PC-3 (cell line): ENCODE measurements at regions not wholly inside any gene's neighbourhood (a gene's known extent, or its start where the extent isn't known, plus 50 kb on each side); places are given as distances from the start of the nearest gene placed in this dataset.
"Not testable (repeated sequence)": the region's sequence is repeated elsewhere in the genome, so short reads cannot be mapped to it uniquely, and the experiment has no call there.

Experiments used
- ATAC-seq: fragments of 200-7000 bp; cut with Tn5 transposase; 2 replicates; pipeline ENCODE4 v1.9.1; 2020; ENCODE audit warnings: mild to moderate bottlenecking, moderate library complexity
- BruUV-seq: library from RNA; stranded (reverse); fragments of 400-500 nt; replicated peaks from 2 replicates; lab custom pipeline; 2021; lab: Mats Ljungman, UMichigan
- CTCF ChIA-PET: fragments of 300-600 bp; sonication (Branson Sonifier 250); formaldehyde crosslinking; loops from one replicate; lab custom pipeline; 2022; ENCODE audit warnings: antibody characterized with exemption; lab: Charles Lee
- POLR2A ChIA-PET: fragments of 300-600 bp; sonication (Branson Sonifier 250); formaldehyde crosslinking; loops from one replicate; lab custom pipeline; 2022; ENCODE audit warnings: antibody characterized with exemption; ENCODE audit not compliant: unreplicated experiment; lab: Charles Lee
- DNase-seq: peaks from one replicate; pipeline ENCODE4 v3.0.0-alpha.2; 2015
- H2AFZ ChIP-seq: fragments of 300-600 bp; sonication (generic); 2 replicates; pipeline ENCODE4 v1.6.0; 2016; ENCODE audit warnings: antibody characterized with exemption, low read length
- H3F3A ChIP-seq: fragments of 300-600 bp; sonication (generic); one replicate; pipeline ENCODE4 v1.6.0; 2017; ENCODE audit warnings: antibody characterized with exemption, low read length, control low read depth, mild to moderate bottlenecking; ENCODE audit not compliant: unreplicated experiment
- H3K27ac ChIP-seq: fragments of 300-600 bp; sonication (generic); 2 replicates; pipeline ENCODE4 v1.5.1; 2016; ENCODE audit warnings: mild to moderate bottlenecking, low read length
- H3K27me3 ChIP-seq: fragments of 300-600 bp; sonication (generic); 2 replicates; pipeline ENCODE4 v1.6.1; 2016; ENCODE audit warnings: low read length, mixed read lengths
- H3K36me3 ChIP-seq: fragments of 300-600 bp; sonication (generic); 2 replicates; pipeline ENCODE4 v1.6.1; 2016; ENCODE audit warnings: low read depth, mixed run types, low read length, mixed read lengths
- H3K4me1 ChIP-seq: fragments of 300-600 bp; sonication (generic); 2 replicates; pipeline ENCODE4 v1.5.1; 2016; ENCODE audit warnings: low read length; ENCODE audit not compliant: insufficient read depth
- H3K4me2 ChIP-seq: fragments of 300-600 bp; sonication (generic); 2 replicates; pipeline ENCODE4 v1.6.0; 2016; ENCODE audit warnings: low read length
- H3K4me3 ChIP-seq: fragments of 300-600 bp; sonication (generic); 2 replicates; pipeline ENCODE4 v1.5.1; 2016; ENCODE audit warnings: mild to moderate bottlenecking, low read length, mixed read lengths
- H3K79me2 ChIP-seq: fragments of 300-600 bp; sonication (generic); 2 replicates; pipeline ENCODE4 v1.6.1; 2017; ENCODE audit warnings: low read length, mixed read lengths
- H3K9ac ChIP-seq: fragments of 300-600 bp; sonication (generic); 2 replicates; pipeline ENCODE4 v1.6.0; 2016; ENCODE audit warnings: mild to moderate bottlenecking, low read length
- H3K9me2 ChIP-seq: fragments of 300-600 bp; sonication (generic); replicated peaks from 2 replicates; pipeline ENCODE4 v1.6.1; 2016; ENCODE audit warnings: mixed run types, low read length, mixed read lengths
- H3K9me3 ChIP-seq: fragments of 300-600 bp; sonication (generic); 2 replicates; pipeline ENCODE4 v1.6.1; 2016; ENCODE audit warnings: low read length, mixed read lengths
- H4K20me1 ChIP-seq: fragments of 300-600 bp; sonication (generic); 2 replicates; pipeline ENCODE4 v1.6.1; 2016; ENCODE audit warnings: low read length, mixed read lengths
- EZH2 ChIP-seq: fragments of 300-600 bp; sonication (generic); IDR thresholded peaks from one replicate; pipeline ENCODE4 v1.6.1; 2017; ENCODE audit warnings: antibody characterized with exemption, mild to moderate bottlenecking, low read length; ENCODE audit not compliant: unreplicated experiment
- EZH2phosphoT487 ChIP-seq: fragments of 300-600 bp; sonication (generic); IDR thresholded peaks from 2 replicates; pipeline ENCODE4 v1.6.1; 2018; ENCODE audit warnings: mild to moderate bottlenecking, antibody characterized with exemption, low read length, borderline replicate concordance
- intact Hi-C: fragments of 100-400 bp; cut with micrococcal nuclease; formaldehyde crosslinking; loops from 2 replicates; pipeline ENCODE4 v1.9.0; 2023
- TF ChIP-seq, protein P1 (sequence below): fragments of 300-600 bp; sonication (generic); conservative IDR thresholded peaks from 2 replicates; pipeline ENCODE4 v1.5.1; 2017; ENCODE audit warnings: antibody characterized with exemption, low read depth, mild to moderate bottlenecking, low read length

DNA sequence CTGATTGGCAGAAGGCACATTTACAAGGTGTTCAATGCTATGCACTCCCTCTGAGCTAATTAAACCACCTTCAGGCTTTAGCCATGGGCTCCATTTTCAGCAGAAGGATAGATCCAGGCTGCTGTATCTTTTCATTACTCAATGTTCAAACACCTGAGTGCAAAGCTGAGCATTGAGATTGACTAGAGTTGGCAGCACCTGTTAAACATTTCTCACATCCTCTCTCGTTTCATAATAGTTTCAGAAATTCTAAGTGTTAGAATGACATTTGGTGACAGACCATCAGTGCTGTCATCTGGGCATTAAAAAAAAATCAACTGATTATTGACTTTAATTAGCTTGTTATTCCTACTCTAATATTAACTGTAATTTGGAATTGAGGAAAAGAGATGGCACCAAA lies 187.1 kb upstream of the SEMA3E start:
- H3K9ac ChIP-seq, result no peak overlapping the region
- H3K27me3 ChIP-seq, result no peaks in the 10 kb centered on the region
- H3K27ac ChIP-seq, result no peak overlapping the region
- DNase-seq (no peak), ATAC-seq (no peak)
- H3K4me2 ChIP-seq, result no peak overlapping the region
- no peaks in the 10 kb centered on the region for H3K79me2 ChIP-seq
- TF ChIP-seq, protein P1, sequence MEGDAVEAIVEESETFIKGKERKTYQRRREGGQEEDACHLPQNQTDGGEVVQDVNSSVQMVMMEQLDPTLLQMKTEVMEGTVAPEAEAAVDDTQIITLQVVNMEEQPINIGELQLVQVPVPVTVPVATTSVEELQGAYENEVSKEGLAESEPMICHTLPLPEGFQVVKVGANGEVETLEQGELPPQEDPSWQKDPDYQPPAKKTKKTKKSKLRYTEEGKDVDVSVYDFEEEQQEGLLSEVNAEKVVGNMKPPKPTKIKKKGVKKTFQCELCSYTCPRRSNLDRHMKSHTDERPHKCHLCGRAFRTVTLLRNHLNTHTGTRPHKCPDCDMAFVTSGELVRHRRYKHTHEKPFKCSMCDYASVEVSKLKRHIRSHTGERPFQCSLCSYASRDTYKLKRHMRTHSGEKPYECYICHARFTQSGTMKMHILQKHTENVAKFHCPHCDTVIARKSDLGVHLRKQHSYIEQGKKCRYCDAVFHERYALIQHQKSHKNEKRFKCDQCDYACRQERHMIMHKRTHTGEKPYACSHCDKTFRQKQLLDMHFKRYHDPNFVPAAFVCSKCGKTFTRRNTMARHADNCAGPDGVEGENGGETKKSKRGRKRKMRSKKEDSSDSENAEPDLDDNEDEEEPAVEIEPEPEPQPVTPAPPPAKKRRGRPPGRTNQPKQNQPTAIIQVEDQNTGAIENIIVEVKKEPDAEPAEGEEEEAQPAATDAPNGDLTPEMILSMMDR, result no peak
- TF ChIP-seq EZH2 (no peak), EZH2phosphoT487 (no peak)
- no peaks in the 10 kb centered on the region for H4K20me1 ChIP-seq
- ChIA-PET CTCF (no interaction called here), POLR2A (no interaction called here)
- H3K4me3 ChIP-seq, result no peak overlapping the region
- intact Hi-C loops, result no loop called here
- H3F3A ChIP-seq, result no peaks in the 10 kb centered on the region
- no peak overlapping the region for H2AFZ ChIP-seq
- H3K4me1 ChIP-seq, result no peaks in the 10 kb centered on the region
- H3K9me2 ChIP-seq, result no peaks in the 10 kb centered on the region
- BruUV-seq, result no TSS peak
- H3K9me3 ChIP-seq, result no peaks in the 10 kb centered on the region
- H3K36me3 ChIP-seq, result no peaks in the 10 kb centered on the region

DNA sequence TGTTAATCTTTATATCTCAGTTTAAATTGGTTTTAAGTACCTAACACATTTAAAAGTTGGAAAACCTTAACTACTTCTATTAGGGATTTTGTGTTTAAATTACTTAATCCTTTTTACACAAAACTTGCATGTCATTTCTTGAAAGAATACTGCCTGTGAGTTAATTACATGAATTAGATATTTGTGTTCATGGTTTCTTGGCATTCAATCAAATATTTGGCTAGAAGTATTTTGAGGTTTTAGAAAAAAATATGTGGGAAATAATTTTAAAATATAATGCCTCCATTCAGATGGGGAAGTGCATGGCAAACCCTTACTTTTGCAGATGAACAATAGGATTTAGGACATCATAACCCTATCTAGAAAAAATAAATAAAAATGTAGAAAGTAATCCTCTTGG lies 186.5 kb upstream of the SEMA3E start:
- Histone ChIP-seq H3F3A (no peaks in the 10 kb centered on the region), H3K27ac (no peak overlapping the region), H3K79me2 (no peaks in the 10 kb centered on the region), H3K9ac (no peak overlapping the region), H3K4me1 (no peaks in the 10 kb centered on the region), H3K4me3 (no peak overlapping the region), H3K4me2 (no peak overlapping the region), H3K9me3 (no peaks in the 10 kb centered on the region), H3K9me2 (no peaks in the 10 kb centered on the region), H4K20me1 (no peaks in the 10 kb centered on the region), H3K27me3 (no peaks in the 10 kb centered on the region), H2AFZ (no peak overlapping the region), H3K36me3 (no peaks in the 10 kb centered on the region)
- no peak for TF ChIP-seq EZH2
- TF ChIP-seq EZH2phosphoT487, result no peak
- TF ChIP-seq, protein P1, result no peak
- DNase-seq (no peak), ATAC-seq (no peak)
- ChIA-PET POLR2A (no interaction called here), CTCF (no interaction called here)
- intact Hi-C loops, result no loop called here
- no TSS peak for BruUV-seq

DNA sequence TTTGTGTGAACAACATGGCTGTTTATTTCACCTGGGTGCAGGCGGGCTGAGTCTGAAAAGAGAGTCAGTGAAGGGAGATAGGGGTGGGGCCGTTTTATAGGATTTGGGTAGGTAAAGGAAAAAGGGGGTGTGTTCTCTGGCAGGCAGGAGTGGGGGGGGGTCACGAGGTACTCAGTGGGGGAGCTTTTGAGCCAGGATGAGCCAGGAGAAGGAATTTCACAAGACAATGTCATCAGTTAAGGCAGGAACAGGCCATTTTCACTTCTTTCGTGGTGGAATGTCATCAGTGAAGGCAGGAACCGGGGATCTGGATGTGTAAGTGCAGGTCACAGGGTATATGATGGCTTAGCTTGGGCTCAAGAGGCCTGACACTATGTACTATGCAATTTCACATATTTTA lies 184.8 kb upstream of the SEMA3E start:
- H3K9me2 ChIP-seq, H3K4me3 ChIP-seq, CTCF ChIA-PET, H3K27me3 ChIP-seq, DNase-seq, BruUV-seq, H3K4me2 ChIP-seq, H3K27ac ChIP-seq, H2AFZ ChIP-seq, H3K79me2 ChIP-seq, ATAC-seq, H3K36me3 ChIP-seq, H3K4me1 ChIP-seq, H3K9me3 ChIP-seq, H3K9ac ChIP-seq, H3F3A ChIP-seq, intact Hi-C loops, POLR2A ChIA-PET, H4K20me1 ChIP-seq: not testable (repeated sequence)
